ENCODE measurements at regions not wholly inside any gene's neighbourhood (a gene's known extent, or its start where the extent isn't known, plus 50 kb on each side); places are given as distances from the start of the nearest gene placed in this dataset.

GRCh38 chr18:34467058-34467457 is 242.3 kb upstream of the NOL4 start:
- DNase-seq (ENCODE audit: extremely low read depth, low read depth), result no peak
- no peak for TF ChIP-seq CTCF (IDR thresholded peaks at IDR 0.05; ENCODE audit: low read depth, low read length)

DNA sequence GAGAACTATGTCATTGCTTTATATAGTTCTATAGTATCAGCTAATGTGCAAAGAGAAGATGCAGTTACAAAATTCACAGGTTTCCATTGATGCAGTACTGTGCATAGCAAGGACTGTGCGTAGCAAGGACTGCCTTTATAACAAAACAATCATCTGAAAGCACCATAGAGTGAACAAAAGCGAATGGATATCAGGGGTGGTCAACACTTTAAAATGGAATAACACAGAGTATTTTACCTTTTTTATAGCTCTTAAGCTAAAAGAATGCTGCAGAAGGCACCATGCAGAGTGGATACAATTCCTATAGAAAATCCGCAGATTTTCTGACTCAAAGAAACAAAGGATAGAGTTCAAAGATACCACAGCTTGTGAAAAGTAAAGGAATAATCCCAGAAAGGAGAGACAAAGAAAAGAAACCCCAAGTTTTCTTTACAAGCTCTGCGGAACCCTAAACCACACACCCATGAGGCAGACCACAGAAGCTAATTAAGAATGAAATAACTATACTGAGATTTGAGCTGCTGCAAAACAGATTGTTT is 229.9 kb upstream of the DTNA start:
- no peak for TF ChIP-seq CTCF (IDR thresholded peaks at IDR 0.05; ENCODE audit: low read depth, low read length)
- no peak for DNase-seq (ENCODE audit: extremely low read depth, low read depth)

GRCh38 chr18:34482204-34482603 is 227.9 kb upstream of the DTNA start:
- TF ChIP-seq CTCF (IDR thresholded peaks at IDR 0.05; ENCODE audit: low read depth, low read length), result no peak

DNA sequence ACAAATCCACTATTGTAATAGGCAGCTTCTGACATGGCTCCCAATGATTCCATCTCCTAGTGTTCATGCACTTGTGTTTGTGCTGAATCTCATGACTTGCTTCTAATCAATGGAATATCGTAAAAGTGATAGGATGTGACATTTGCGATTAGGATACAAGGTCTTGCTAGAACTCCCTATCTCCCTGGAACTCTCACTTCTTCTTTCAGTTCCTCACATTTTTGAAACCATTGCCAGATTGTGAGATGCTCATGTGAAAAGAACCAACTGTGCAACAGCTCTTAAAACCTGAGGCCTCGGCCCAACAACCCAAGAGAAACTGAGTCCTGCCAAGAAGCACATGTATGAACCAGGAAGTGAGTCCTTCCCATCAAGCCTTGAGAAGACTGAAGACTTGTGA is 226.9 kb upstream of the DTNA start:
- no peak for DNase-seq (ENCODE audit: extremely low read depth, low read depth)
- no peak for TF ChIP-seq CTCF (IDR thresholded peaks at IDR 0.05; ENCODE audit: low read depth, low read length)

More at GRCh38 chr18:34482204-34482603, 227.9 kb upstream of the DTNA start:
- DNase-seq (ENCODE audit: extremely low read depth, low read depth), result no peak

- DNase-seq (ENCODE audit: extremely low read depth, low read depth), result no peak
- no peak for TF ChIP-seq CTCF (IDR thresholded peaks at IDR 0.05; ENCODE audit: low read depth, low read length)
Observed at GRCh38 chr18:34491719-34492118, 218.4 kb upstream of the DTNA start.

GRCh38 chr18:34492652-34493051 is 217.4 kb upstream of the DTNA start:
- no peak for DNase-seq (ENCODE audit: extremely low read depth, low read depth)

GRCh38 chr18:34493099-34493544 is 217.0 kb upstream of the DTNA start:
- no peak for TF ChIP-seq CTCF (IDR thresholded peaks at IDR 0.05; ENCODE audit: low read depth, low read length)
- no peak for DNase-seq (ENCODE audit: extremely low read depth, low read depth)

More at GRCh38 chr18:34492652-34493051, 217.4 kb upstream of the DTNA start:
- no peak for TF ChIP-seq CTCF (IDR thresholded peaks at IDR 0.05; ENCODE audit: low read depth, low read length)

Measured in AG09319 (cell line).